Astrocyte (in vitro differentiated cells and primary cell): ENCODE measurements at regions not wholly inside any gene's neighbourhood (a gene's known extent, or its start where the extent isn't known, plus 50 kb on each side); places are given as distances from the start of the nearest gene placed in this dataset.

Source experiments
- DNase-seq: peaks from one replicate; pipeline ENCODE4 v3.0.0-alpha.2; 2010; ENCODE audit warnings: low read depth
- FAIRE-seq: peaks from 2 replicates; lab custom pipeline; 2011; peaks lifted over from hg19 to GRCh38; lab: Jason Lieb, UNC
- H2AFZ ChIP-seq: 2 replicates; pipeline ENCODE4 v1.6.0; 2012; ENCODE audit warnings: low read depth, low read length, inconsistent platforms
- H3K27ac ChIP-seq: 2 replicates; pipeline ENCODE4 v1.5.1; 2011; ENCODE audit warnings: low read depth, low read length, inconsistent platforms
- H3K27me3 ChIP-seq: 2 replicates; pipeline ENCODE4 v1.6.0; 2011; ENCODE audit warnings: low read length, inconsistent platforms; ENCODE audit not compliant: insufficient read depth
- H3K36me3 ChIP-seq: 2 replicates; pipeline ENCODE4 v1.5.1; 2011; ENCODE audit warnings: low read length, inconsistent platforms; ENCODE audit not compliant: insufficient read depth
- H3K4me1 ChIP-seq: 2 replicates; pipeline ENCODE4 v1.5.1; 2011; ENCODE audit warnings: low read length, inconsistent platforms; ENCODE audit not compliant: insufficient read depth
- H3K4me2 ChIP-seq: 2 replicates; pipeline ENCODE4 v1.6.0; 2012; ENCODE audit warnings: low read length, inconsistent platforms
- H3K4me3 ChIP-seq: 2 replicates; pipeline ENCODE4 v1.5.1; 2011; ENCODE audit warnings: low read depth, mild to moderate bottlenecking, low read length, inconsistent platforms; ENCODE audit not compliant: insufficient read depth
- H3K79me2 ChIP-seq: 2 replicates; pipeline ENCODE4 v1.6.0; 2012; ENCODE audit warnings: mild to moderate bottlenecking, low read length, inconsistent platforms; ENCODE audit not compliant: insufficient read depth
- H3K9ac ChIP-seq: 2 replicates; pipeline ENCODE4 v1.6.0; 2012; ENCODE audit warnings: mild to moderate bottlenecking, low read length, inconsistent platforms
- H3K9me3 ChIP-seq: 2 replicates; pipeline ENCODE4 v1.5.1; 2012; ENCODE audit warnings: low read depth, mild to moderate bottlenecking, low read length, inconsistent platforms; ENCODE audit not compliant: insufficient read depth
- H4K20me1 ChIP-seq: 2 replicates; pipeline ENCODE4 v1.6.0; 2012; ENCODE audit warnings: low read length, inconsistent platforms; ENCODE audit not compliant: insufficient read depth
- H3K27ac Mint-ChIP-seq: one replicate; pipeline ENCODE4 v1.8.0; 2021; ENCODE audit warnings: mild to moderate bottlenecking, mixed read lengths; ENCODE audit not compliant: unreplicated experiment
- H3K27me3 Mint-ChIP-seq: one replicate; pipeline ENCODE4 v1.8.0; 2021; ENCODE audit warnings: low read depth, mixed read lengths; ENCODE audit not compliant: unreplicated experiment
- H3K36me3 Mint-ChIP-seq: one replicate; pipeline ENCODE4 v1.8.0; 2021; ENCODE audit warnings: low read depth, mixed read lengths; ENCODE audit not compliant: unreplicated experiment
- H3K4me1 Mint-ChIP-seq: one replicate; pipeline ENCODE4 v1.8.0; 2021; ENCODE audit warnings: low read depth, mixed read lengths; ENCODE audit not compliant: unreplicated experiment
- H3K4me3 Mint-ChIP-seq: one replicate; pipeline ENCODE4 v1.8.0; 2021; ENCODE audit warnings: mild to moderate bottlenecking, moderate library complexity, mixed read lengths; ENCODE audit not compliant: unreplicated experiment
- H3K9me3 Mint-ChIP-seq: one replicate; pipeline ENCODE4 v1.8.0; 2021; ENCODE audit warnings: mild to moderate bottlenecking, mixed read lengths; ENCODE audit not compliant: unreplicated experiment
- CTCF ChIP-seq: IDR thresholded peaks from 2 replicates; pipeline ENCODE4 v1.5.1; 2011; ENCODE audit warnings: low read depth, mild to moderate bottlenecking, inconsistent platforms, low read length, moderate library complexity; ENCODE audit not compliant: insufficient read depth
- EZH2 ChIP-seq: IDR thresholded peaks from 2 replicates; pipeline ENCODE4 v1.6.1; 2012; ENCODE audit warnings: mild to moderate bottlenecking, low read length, inconsistent platforms; ENCODE audit not compliant: insufficient read depth

DNA sequence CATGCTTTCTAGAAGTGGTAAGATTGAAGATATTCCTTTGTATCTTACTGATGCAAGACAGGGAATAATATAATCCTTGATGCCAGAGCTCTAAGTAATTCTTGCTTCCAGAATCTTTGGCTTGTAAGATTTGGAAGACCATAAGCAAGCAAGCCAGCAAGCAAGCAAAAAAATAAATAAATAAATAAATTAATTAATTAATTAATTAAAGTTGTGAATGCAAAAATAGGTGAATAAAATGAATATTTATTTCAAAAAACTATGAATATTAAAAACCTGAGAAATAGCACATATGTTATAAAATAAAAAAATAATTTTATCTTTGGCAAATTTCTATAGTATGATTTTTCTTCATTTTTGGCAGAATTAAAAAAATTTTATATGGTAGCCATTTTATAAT, 750.2 kb upstream of the ARRDC4 start:
- no peaks in the 10 kb centered on the region for H3K36me3 Mint-ChIP-seq
- H3K9me3 ChIP-seq = no peaks in the 10 kb centered on the region
- no peak overlapping the region for H3K27ac Mint-ChIP-seq
- no peaks in the 10 kb centered on the region for H3K4me1 ChIP-seq
- H3K79me2 ChIP-seq = no peaks in the 10 kb centered on the region
- H3K9me3 Mint-ChIP-seq = no peaks in the 10 kb centered on the region
- H3K4me3 ChIP-seq = no peak overlapping the region
- H3K4me3 Mint-ChIP-seq = no peak overlapping the region
- H3K27me3 Mint-ChIP-seq = no peaks in the 10 kb centered on the region
- TF ChIP-seq CTCF (no peak), EZH2 (no peak)
- DNase-seq (no peak), FAIRE-seq (no peak)
- H3K27me3 ChIP-seq = no peaks in the 10 kb centered on the region
- H3K4me1 Mint-ChIP-seq = no peaks in the 10 kb centered on the region
- no peak overlapping the region for H3K4me2 ChIP-seq
- no peak overlapping the region for H2AFZ ChIP-seq
- H3K27ac ChIP-seq = no peak overlapping the region
- no peak overlapping the region for H3K9ac ChIP-seq
- H3K36me3 ChIP-seq = no peaks in the 10 kb centered on the region
- no peaks in the 10 kb centered on the region for H4K20me1 ChIP-seq

DNA sequence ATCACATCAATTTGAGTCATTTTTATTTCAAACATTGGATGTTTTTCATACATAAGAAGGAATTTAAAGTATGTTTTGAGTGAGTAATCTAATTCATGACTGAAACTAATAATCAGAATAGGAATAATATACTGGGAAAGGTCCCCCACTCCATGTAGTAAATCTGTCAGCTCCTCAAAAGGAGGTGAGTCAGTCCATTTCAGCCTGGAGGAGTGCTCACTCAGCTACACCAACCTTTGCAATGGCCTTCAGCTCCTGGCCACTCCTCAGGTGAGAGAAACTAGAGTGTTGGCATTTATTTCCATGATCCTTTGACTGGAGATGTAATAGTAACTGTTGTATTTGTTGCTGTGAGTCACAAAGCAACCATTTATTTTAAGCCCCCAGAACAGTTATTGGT, 744.9 kb upstream of the ARRDC4 start:
- no peak overlapping the region for H3K27ac ChIP-seq
- H3K4me3 Mint-ChIP-seq = no peak overlapping the region
- H3K4me1 ChIP-seq = no peaks in the 10 kb centered on the region
- no peak overlapping the region for H3K4me2 ChIP-seq
- H3K9me3 ChIP-seq = no peaks in the 10 kb centered on the region
- H3K36me3 Mint-ChIP-seq = no peaks in the 10 kb centered on the region
- H2AFZ ChIP-seq = no peak overlapping the region
- no peaks in the 10 kb centered on the region for H3K27me3 ChIP-seq
- TF ChIP-seq EZH2 (no peak), CTCF (no peak)
- no peak overlapping the region for H3K4me3 ChIP-seq
- no peak for DNase-seq
- H4K20me1 ChIP-seq = no peaks in the 10 kb centered on the region
- no peak overlapping the region for H3K9ac ChIP-seq
- H3K36me3 ChIP-seq = no peaks in the 10 kb centered on the region
- FAIRE-seq = no peak
- H3K4me1 Mint-ChIP-seq = no peaks in the 10 kb centered on the region
- H3K79me2 ChIP-seq = no peaks in the 10 kb centered on the region
- no peaks in the 10 kb centered on the region for H3K27me3 Mint-ChIP-seq
- no peaks in the 10 kb centered on the region for H3K9me3 Mint-ChIP-seq
- H3K27ac Mint-ChIP-seq = no peak overlapping the region

- TF ChIP-seq CTCF (no peak), EZH2 (no peak)
- no peaks in the 10 kb centered on the region for H3K79me2 ChIP-seq
- no peaks in the 10 kb centered on the region for H3K9me3 Mint-ChIP-seq
- H3K4me1 ChIP-seq = no peaks in the 10 kb centered on the region
- peaks cover 4% of the 10 kb centered on the region for H3K9me3 ChIP-seq
- no peaks in the 10 kb centered on the region for H3K36me3 Mint-ChIP-seq
- no peaks in the 10 kb centered on the region for H3K4me1 Mint-ChIP-seq
- H3K27ac Mint-ChIP-seq = no peak overlapping the region
- H3K27ac ChIP-seq = no peak overlapping the region
- no peaks in the 10 kb centered on the region for H3K36me3 ChIP-seq
- H3K4me3 ChIP-seq = no peak overlapping the region
- no peak overlapping the region for H3K4me3 Mint-ChIP-seq
- FAIRE-seq = no peak
- H3K4me2 ChIP-seq = no peak overlapping the region
- H2AFZ ChIP-seq = no peak overlapping the region
- no peaks in the 10 kb centered on the region for H3K27me3 Mint-ChIP-seq
- no peaks in the 10 kb centered on the region for H4K20me1 ChIP-seq
- no peak overlapping the region for H3K9ac ChIP-seq
- H3K27me3 ChIP-seq = no peaks in the 10 kb centered on the region
- no peak for DNase-seq
Observed at GRCh38 chr15:97224191-97224641, 736.3 kb upstream of the ARRDC4 start.
